Skeletal muscle satellite cell (primary cell): ENCODE measurements at regions not wholly inside any gene's neighbourhood (a gene's known extent, or its start where the extent isn't known, plus 50 kb on each side); places are given as distances from the start of the nearest gene placed in this dataset.

Experiments
- H3K27me3 ChIP-seq: 2 replicates; pipeline ENCODE4 v1.7.0; 2013; ENCODE audit warnings: low read length; ENCODE audit not compliant: control insufficient read depth, insufficient read depth
- H3K36me3 ChIP-seq: 2 replicates; pipeline ENCODE4 v1.7.0; 2013; ENCODE audit warnings: mild to moderate bottlenecking, control low read depth, low read length; ENCODE audit not compliant: insufficient read depth
- H3K4me1 ChIP-seq: 2 replicates; pipeline ENCODE4 v1.7.0; 2013; ENCODE audit warnings: low read length; ENCODE audit not compliant: control insufficient read depth, insufficient read depth
- H3K4me2 ChIP-seq: 2 replicates; pipeline ENCODE4 v1.7.0; 2013; ENCODE audit warnings: mild to moderate bottlenecking, low read length
- H3K4me3 ChIP-seq: 2 replicates; pipeline ENCODE4 v1.7.0; 2013; ENCODE audit warnings: low read length
- H3K9ac ChIP-seq: 2 replicates; pipeline ENCODE4 v1.7.0; 2013; ENCODE audit warnings: mild to moderate bottlenecking, low read depth, low read length, moderate library complexity
- H3K9me3 ChIP-seq: replicated peaks from 2 replicates; pipeline ENCODE4 v1.7.0; 2013; ENCODE audit warnings: mild to moderate bottlenecking, control low read depth, low read length

DNA sequence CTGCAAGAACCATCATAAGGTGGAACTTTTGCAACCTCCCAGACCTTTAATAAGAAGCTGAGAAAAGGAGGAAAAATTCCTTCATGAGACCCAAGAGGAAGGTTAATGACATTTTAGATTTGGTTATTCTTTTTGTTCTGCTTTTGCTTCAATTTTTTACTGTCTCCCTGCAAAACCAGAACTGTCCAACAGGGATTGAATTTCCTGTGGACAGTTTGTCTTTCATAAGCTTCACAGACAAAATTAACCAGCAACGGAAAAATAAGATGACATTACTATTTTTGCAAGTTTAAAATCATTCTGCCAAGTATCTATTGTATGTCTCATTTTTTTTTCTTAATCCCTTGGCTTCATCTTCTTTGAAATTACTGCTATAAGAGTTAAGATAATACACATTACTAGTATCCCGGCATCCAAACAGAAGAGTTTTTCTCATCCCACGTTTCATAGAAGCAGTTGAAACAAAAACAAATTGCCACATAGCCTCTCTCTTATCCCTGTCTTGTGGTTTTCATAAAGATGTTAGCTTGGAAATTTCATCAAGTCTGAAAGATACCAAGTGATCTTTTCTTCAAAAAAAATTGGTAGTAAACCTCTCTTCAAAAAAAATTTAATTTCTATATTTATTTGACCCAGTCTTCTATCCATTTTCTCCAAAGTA, 465.3 kb upstream of the PTBP2 start:
- Histone ChIP-seq H3K36me3 (no peaks in the 10 kb centered on the region), H3K27me3 (peaks cover 39% of the 10 kb centered on the region), H3K4me2 (no peak overlapping the region), H3K4me3 (no peak overlapping the region), H3K9me3 (no peaks in the 10 kb centered on the region), H3K4me1 (peaks cover 3% of the 10 kb centered on the region), H3K9ac (no peak overlapping the region)

DNA sequence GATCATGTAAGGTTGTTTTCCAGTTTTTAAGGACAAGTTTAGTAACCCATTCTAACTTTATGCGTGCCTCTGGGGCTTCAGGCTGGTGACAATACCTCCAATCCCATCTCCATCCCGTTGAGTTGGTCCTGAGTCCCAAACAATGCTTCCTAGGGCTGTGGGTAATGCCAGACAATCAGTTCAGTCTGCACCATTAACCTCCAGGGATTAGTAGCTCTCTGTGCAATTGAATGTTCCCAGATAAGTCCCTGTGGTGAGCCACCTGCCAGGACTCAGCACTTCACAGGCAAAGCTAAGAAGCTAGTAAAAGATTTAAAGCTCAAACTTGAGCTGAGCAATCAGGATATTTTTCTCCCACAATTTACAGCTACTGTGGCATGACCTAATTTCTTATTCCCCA, 462.2 kb upstream of the PTBP2 start:
- no peaks in the 10 kb centered on the region for H3K9me3 ChIP-seq
- H3K27me3 ChIP-seq, result peaks cover 28% of the 10 kb centered on the region
- no peak overlapping the region for H3K9ac ChIP-seq
- no peaks in the 10 kb centered on the region for H3K36me3 ChIP-seq
- no peak overlapping the region for H3K4me3 ChIP-seq
- no peak overlapping the region for H3K4me2 ChIP-seq
- no peaks in the 10 kb centered on the region for H3K4me1 ChIP-seq

DNA sequence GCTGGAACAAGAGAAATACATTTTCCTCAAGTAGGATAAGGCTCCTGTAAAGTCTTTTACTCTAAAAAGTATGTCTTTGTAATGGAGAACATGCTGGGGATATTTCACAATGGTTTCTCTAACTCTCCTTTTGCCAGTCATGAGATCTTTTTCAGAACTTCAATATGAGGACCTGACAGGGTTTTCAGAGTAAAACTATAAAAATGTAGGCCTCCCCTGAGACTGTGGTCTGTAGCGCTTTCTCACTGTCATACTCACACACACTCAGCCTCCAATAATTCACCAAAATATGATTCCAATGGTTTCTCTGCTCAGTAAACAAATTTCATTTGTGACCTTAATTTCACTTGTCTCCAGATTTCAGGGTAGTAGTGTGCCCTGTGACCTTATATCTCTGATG, 440.1 kb upstream of the PTBP2 start:
- no peak overlapping the region for H3K9ac ChIP-seq
- no peaks in the 10 kb centered on the region for H3K36me3 ChIP-seq
- H3K27me3 ChIP-seq, result no peaks in the 10 kb centered on the region
- no peaks in the 10 kb centered on the region for H3K4me1 ChIP-seq
- H3K4me3 ChIP-seq, result no peak overlapping the region
- no peaks in the 10 kb centered on the region for H3K9me3 ChIP-seq
- H3K4me2 ChIP-seq, result no peak overlapping the region

DNA sequence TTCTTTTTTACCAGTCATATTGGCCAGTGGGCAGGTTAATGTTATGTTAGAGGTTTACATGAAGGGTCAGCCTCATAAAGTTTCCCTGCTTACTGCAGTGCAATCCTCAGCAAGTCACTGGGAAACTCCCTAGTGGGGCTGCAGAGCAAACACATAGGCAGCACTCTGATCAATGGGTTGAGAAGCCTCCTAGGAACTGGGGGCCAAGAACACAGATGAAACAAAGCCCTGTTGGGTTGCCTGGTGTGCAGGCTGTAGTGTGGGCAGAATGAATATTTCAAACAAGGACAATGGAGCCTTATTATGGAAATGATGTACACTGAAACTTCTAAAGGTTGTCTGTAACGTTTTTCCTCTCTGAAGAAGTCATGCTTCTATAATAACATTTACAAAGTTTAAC, 431.6 kb upstream of the PTBP2 start:
- Histone ChIP-seq H3K9me3 (no peaks in the 10 kb centered on the region), H3K36me3 (no peaks in the 10 kb centered on the region), H3K4me2 (no peak overlapping the region), H3K27me3 (peaks cover 3% of the 10 kb centered on the region), H3K9ac (no peak overlapping the region), H3K4me3 (no peak overlapping the region), H3K4me1 (no peaks in the 10 kb centered on the region)

DNA sequence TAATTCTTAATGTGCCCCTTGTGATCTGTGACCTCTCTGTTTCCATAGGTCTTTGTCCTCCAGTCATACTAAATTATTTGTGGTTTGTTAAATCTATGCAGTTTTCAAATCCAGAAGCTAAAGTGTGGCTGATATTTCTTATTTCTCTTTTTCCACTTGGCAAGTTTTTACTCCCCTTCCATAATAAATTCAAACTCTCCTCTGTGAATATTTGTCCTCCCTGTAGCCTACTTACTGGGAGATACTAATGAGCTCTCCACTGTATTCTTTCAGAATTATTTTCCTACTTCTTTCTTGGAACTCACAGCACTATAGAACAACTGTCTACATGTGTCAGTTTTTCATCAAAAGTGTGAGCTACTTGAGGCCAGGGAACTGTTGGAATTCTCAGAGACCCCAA, 430.8 kb upstream of the PTBP2 start:
- no peak overlapping the region for H3K4me2 ChIP-seq
- no peak overlapping the region for H3K9ac ChIP-seq
- no peaks in the 10 kb centered on the region for H3K36me3 ChIP-seq
- no peak overlapping the region for H3K4me3 ChIP-seq
- no peaks in the 10 kb centered on the region for H3K4me1 ChIP-seq
- H3K27me3 ChIP-seq, result peaks cover 3% of the 10 kb centered on the region
- H3K9me3 ChIP-seq, result no peaks in the 10 kb centered on the region

DNA sequence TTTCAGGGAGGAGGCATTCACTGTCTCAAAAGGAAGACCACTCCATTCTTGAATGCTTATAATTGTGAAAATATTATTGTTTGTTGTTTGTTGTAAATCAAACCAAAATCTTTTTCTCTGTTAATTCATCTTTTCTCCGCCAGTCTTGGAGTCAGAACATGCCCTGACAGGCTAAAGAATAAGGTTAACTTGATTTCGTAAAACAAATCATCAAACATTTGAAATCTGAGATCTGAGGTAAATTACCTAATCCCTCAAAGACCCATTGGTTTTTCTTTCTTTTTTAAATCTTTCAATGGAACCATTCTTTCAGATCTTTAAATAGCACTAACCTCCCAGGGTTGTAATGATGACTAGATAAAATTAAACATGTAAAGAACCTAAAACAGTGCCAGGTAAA, 430.1 kb upstream of the PTBP2 start:
- Histone ChIP-seq H3K27me3 (peaks cover 3% of the 10 kb centered on the region), H3K9me3 (no peaks in the 10 kb centered on the region), H3K4me2 (no peak overlapping the region), H3K9ac (no peak overlapping the region), H3K4me3 (no peak overlapping the region), H3K4me1 (no peaks in the 10 kb centered on the region), H3K36me3 (no peaks in the 10 kb centered on the region)

DNA sequence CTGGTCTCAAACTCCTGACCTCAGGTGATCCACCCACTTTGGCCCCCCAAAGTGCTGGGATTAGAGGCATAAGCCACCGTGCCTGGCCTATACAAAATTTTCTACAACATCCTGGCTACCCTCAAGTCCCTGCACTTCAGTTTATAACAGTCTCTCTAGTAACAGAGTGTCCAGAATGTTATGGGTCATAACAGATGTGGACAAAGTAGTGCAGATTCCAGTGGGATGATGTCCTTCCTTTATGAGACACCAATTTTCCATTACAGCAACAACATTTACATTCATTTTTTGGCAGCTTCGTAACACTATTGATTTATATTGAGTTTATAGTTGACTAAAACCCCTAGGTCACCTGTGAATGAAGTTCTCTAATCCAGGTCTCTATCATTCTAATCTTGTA, 429.4 kb upstream of the PTBP2 start:
- Histone ChIP-seq H3K4me2 (no peak overlapping the region), H3K4me1 (no peaks in the 10 kb centered on the region), H3K36me3 (no peaks in the 10 kb centered on the region), H3K27me3 (peaks cover 2% of the 10 kb centered on the region), H3K9ac (no peak overlapping the region), H3K4me3 (no peak overlapping the region), H3K9me3 (no peaks in the 10 kb centered on the region)

DNA sequence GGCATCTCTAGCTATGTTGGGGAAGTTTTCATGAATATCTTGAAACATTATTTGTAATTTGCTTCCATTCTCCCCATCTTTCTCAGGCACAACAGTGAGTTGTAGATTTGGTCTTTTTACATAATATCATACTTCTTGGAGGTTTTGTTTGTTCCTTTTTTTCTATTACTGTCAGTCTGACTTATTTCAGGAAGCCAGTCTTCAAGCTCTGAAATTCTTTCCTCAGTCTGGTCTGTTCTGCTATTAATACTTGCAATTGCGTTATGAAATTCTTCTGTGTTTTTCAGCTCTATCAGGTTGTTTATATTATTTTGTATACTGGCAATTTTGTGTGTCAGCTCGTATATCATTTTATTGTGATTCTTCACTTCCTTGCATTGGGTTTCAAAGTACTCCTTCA, 424.6 kb upstream of the PTBP2 start:
- no peak overlapping the region for H3K4me2 ChIP-seq
- peaks cover 4% of the 10 kb centered on the region for H3K4me1 ChIP-seq
- H3K36me3 ChIP-seq, result no peaks in the 10 kb centered on the region
- H3K4me3 ChIP-seq, result no peak overlapping the region
- H3K9me3 ChIP-seq, result no peaks in the 10 kb centered on the region
- no peaks in the 10 kb centered on the region for H3K27me3 ChIP-seq
- H3K9ac ChIP-seq, result no peak overlapping the region

DNA sequence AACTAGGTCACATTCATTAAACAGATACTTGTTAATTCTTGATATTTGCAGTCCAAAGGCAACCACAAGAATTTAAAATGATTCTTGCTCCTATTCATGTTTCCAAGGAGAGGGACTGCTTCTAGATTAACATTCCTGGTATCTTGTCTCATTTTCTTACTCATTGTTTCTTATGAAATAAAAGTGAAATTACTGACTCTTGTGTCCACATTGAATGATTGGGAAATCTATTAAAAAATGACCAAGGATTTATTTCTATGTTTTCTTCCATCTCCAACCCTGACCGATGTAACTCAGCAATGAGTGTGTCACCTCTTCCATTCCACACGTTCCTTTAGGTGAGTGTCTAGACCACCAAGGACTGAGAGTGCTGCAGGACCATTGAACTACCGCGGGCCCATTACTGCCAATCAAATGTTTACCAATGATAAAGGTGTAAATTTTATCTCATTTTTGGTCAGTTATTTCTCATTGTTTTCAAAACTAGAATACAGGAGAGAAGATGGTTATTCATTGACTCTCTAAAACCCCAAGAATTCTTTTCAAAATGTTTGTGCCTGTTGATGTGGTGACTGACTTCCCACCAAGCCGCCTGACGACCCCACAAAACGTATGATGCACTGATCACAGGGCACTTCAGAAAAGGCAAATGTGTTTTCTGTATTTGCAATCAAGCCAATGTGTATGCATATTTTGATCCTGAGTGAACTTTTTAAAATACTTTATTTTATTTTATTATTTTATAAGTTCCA, 414.6 kb upstream of the PTBP2 start:
- Histone ChIP-seq H3K36me3 (no peaks in the 10 kb centered on the region), H3K4me2 (peak overlapping the region; percentile 32), H3K9me3 (no peaks in the 10 kb centered on the region), H3K27me3 (no peaks in the 10 kb centered on the region), H3K9ac (no peak overlapping the region), H3K4me1 (peaks cover 31% of the 10 kb centered on the region), H3K4me3 (peak overlapping the region; percentile 10)

DNA sequence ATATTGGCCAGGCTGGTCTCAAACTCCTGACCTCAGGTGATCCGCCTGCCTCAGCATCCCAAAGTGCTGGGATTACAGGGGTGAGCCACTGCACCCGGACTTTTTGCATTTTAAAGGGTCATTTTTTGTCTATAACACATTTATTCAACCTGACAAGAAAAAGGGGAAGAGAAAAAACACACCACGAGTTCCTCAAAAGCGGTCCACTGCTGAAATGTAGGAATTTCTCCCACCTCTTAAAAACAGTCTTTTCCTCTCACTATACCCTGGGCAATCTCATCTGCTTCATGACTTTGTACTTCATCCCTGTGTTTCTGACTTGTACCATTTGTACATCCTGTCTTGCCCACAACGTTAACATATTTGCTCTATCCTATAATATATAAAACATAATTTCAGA, 413.3 kb upstream of the PTBP2 start:
- H3K36me3 ChIP-seq, result no peaks in the 10 kb centered on the region

DNA sequence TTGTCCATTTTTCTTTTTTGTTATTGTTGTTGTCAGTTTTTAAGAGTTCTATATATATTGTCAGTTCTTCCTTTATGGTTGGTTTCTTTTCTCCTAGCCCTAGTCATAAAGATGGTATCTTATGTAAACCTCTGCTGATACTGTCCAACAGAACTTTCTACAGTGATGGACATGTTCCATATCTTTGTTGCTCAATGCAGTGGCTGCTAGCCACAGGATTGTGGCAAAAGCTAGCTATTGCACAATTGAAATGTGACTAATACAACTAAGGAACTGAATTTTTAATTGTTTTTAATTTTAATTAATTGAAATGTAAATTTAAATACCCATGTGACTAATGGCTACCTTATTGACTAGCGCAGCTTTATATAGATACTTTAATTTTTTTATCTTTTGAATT, 411.8 kb upstream of the PTBP2 start:
- H3K4me2 ChIP-seq, result peak overlapping the region; percentile 19
- no peaks in the 10 kb centered on the region for H3K9me3 ChIP-seq
- H3K9ac ChIP-seq, result no peak overlapping the region
- H3K4me1 ChIP-seq, result peaks cover 38% of the 10 kb centered on the region
- no peaks in the 10 kb centered on the region for H3K27me3 ChIP-seq
- H3K36me3 ChIP-seq, result no peaks in the 10 kb centered on the region
- H3K4me3 ChIP-seq, result no peak overlapping the region

More for the DNA sequence above, 413.3 kb upstream of the PTBP2 start:
- no peak overlapping the region for H3K4me2 ChIP-seq
- H3K4me1 ChIP-seq, result peaks cover 36% of the 10 kb centered on the region
- no peaks in the 10 kb centered on the region for H3K27me3 ChIP-seq
- no peak overlapping the region for H3K4me3 ChIP-seq
- no peaks in the 10 kb centered on the region for H3K9me3 ChIP-seq
- H3K9ac ChIP-seq, result no peak overlapping the region

DNA sequence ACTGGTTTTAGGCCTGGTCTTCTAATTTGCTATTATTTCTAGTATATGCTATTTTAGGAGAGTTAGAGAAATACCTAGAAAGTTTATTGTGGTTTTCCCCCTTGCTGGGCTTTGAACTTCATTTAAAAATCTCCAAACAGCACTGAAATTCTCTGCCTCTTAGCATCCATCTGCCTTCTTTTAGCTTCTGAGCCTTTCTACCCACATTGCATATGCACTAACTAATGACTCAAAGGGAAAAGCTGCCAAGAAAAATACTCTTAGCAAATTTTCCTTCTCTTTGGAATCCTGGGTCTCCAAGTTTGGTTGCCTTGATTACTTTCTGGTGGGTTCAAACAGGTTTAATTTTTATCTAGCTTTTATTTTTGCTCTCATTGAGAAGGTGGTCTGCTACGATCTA, 408.4 kb upstream of the PTBP2 start:
- Histone ChIP-seq H3K27me3 (no peaks in the 10 kb centered on the region), H3K4me3 (no peak overlapping the region), H3K9ac (no peak overlapping the region), H3K36me3 (no peaks in the 10 kb centered on the region), H3K4me1 (peaks cover 23% of the 10 kb centered on the region), H3K4me2 (no peak overlapping the region), H3K9me3 (no peaks in the 10 kb centered on the region)
